ENCODE measurements at regions not wholly inside any gene's neighbourhood (a gene's known extent, or its start where the extent isn't known, plus 50 kb on each side); places are given as distances from the start of the nearest gene placed in this dataset.
A peak's percentile ranks its signal among the peaks of the same experiment; 100 is the strongest.

DNA sequence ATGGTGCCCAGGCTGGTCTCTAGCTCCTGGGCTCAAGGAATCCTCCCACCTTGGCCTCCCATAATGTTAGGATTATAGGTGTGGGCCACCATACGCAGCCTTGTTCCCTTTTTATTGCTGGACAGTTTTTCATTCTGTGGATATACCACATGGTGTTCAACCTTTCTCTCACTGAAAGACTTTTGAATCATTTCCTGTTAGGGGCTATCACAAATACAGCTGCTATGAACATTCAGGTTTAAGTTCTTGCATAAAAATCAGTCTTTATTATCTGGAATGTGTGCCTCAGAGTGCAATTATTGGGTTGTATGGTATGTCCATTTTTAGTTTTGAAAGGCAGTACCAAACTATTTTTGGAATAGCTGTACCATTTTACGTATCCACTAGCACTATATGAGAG lies 647.2 kb downstream of the LIG4 start (continued):
- no peak for TF ChIP-seq TAF1 (IDR thresholded peaks at IDR 0.05; ENCODE audit: low read depth)
- TF ChIP-seq EZH2 (IDR thresholded peaks at IDR 0.05; ENCODE audit: borderline replicate concordance, insufficient read depth, low read length, poor library complexity, severe bottlenecking): no peak

DNA sequence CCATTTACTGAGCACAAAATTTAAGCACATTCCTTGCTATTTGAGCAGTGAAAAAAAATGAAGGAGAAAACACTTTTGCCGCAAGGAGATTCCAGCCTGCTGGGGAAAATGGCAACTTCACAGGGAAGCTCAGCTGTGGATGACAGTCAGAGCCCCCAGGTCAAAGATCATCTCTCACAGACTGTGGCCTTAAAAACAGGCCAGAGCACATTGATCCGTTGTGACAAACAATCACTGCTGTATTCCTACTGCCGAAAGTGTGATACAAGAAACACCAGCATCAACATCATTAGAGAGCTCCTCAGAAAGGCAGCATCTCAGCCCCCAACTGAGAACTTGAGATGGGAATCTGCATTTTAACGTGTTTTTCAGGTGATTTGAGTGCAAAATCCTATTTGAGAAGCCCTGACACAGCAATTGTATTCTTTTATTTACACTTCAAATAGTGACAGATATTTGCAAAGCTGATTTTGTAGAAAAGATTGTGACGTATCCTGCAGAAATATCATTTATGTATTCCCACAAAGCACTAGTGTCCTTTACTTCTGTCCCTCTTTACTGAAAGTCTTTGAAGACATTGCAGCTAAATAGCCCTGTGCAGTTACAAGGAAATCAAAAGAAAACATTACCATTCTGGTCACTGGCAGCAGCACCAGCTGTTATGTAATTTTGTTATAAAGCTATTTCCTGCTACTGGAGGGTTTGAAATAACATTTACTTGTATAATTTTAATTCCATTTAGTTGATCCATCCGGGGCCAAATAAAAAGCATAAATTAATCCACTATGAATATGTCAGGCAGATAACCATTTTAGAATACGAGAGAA lies 652.0 kb downstream of the LIG4 start:
- Histone ChIP-seq H3K9ac (ENCODE audit: low read length) (no peak overlapping the region), H3K27ac (ENCODE audit: low read length) (no peak overlapping the region), H3K9me2 (ENCODE audit: insufficient read depth, low read length) (no peaks in the 10 kb centered on the region), H3K4me2 (ENCODE audit: low read length) (peak overlapping the region; percentile 55), H3K79me2 (replicated peaks; ENCODE audit: insufficient read depth, low read length) (no peaks in the 10 kb centered on the region), H3K27me3 (ENCODE audit: insufficient read depth, low read depth, low read length) (no peaks in the 10 kb centered on the region), H4K20me1 (ENCODE audit: insufficient read depth) (no peaks in the 10 kb centered on the region), H3K9me3 (ENCODE audit: low read length) (no peaks in the 10 kb centered on the region), H3K4me3 (ENCODE audit: low read length) (peak overlapping the region; percentile 48), H3F3A (ENCODE audit: insufficient read depth, low read length, poor library complexity, severe bottlenecking) (peaks cover 10% of the 10 kb centered on the region), H2AFZ (ENCODE audit: low read depth, low read length) (no peak overlapping the region), H3K36me3 (ENCODE audit: insufficient read depth, low read length) (no peaks in the 10 kb centered on the region)
- TF ChIP-seq POLR2AphosphoS5 (IDR thresholded peaks at IDR 0.05) (peak; percentile 62), TAF1 (IDR thresholded peaks at IDR 0.05; ENCODE audit: low read depth) (no peak), EP300 (conservative IDR thresholded peaks at IDR 0.05; ENCODE audit: poor library complexity, severe bottlenecking) (peak; percentile 30), EZH2 (IDR thresholded peaks at IDR 0.05; ENCODE audit: borderline replicate concordance, insufficient read depth, low read length, poor library complexity, severe bottlenecking) (no peak)

DNA sequence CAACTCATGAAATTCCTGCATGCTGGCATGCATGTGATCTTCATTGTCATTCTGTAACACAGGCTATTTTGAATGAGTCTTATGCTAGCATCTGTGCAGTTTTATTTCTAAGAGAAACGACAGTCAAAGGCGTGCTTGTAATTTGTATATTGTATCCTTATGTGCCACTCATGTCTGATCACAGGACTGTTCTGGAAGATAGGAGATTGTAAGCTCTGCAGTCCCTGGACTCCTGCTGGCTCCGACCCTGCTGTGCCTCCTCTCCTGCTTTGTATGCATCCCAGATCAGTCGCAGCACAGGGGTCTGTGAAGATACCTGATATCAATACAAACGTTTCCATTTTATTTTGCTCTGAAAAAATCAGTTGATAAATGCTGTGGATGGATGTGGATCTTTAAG lies 653.1 kb downstream of the LIG4 start:
- no peak overlapping the region for H2AFZ ChIP-seq (ENCODE audit: low read depth, low read length)
- no peaks in the 10 kb centered on the region for H3K9me3 ChIP-seq (ENCODE audit: low read length)
- peaks cover 10% of the 10 kb centered on the region for H3F3A ChIP-seq (ENCODE audit: insufficient read depth, low read length, poor library complexity, severe bottlenecking)
- H3K27me3 ChIP-seq (ENCODE audit: insufficient read depth, low read depth, low read length): no peaks in the 10 kb centered on the region
- peak; percentile 76 for TF ChIP-seq EP300 (conservative IDR thresholded peaks at IDR 0.05; ENCODE audit: poor library complexity, severe bottlenecking)
- TF ChIP-seq RAD21 (conservative IDR thresholded peaks at IDR 0.05): peak; percentile 14
- TF ChIP-seq, protein P1, sequence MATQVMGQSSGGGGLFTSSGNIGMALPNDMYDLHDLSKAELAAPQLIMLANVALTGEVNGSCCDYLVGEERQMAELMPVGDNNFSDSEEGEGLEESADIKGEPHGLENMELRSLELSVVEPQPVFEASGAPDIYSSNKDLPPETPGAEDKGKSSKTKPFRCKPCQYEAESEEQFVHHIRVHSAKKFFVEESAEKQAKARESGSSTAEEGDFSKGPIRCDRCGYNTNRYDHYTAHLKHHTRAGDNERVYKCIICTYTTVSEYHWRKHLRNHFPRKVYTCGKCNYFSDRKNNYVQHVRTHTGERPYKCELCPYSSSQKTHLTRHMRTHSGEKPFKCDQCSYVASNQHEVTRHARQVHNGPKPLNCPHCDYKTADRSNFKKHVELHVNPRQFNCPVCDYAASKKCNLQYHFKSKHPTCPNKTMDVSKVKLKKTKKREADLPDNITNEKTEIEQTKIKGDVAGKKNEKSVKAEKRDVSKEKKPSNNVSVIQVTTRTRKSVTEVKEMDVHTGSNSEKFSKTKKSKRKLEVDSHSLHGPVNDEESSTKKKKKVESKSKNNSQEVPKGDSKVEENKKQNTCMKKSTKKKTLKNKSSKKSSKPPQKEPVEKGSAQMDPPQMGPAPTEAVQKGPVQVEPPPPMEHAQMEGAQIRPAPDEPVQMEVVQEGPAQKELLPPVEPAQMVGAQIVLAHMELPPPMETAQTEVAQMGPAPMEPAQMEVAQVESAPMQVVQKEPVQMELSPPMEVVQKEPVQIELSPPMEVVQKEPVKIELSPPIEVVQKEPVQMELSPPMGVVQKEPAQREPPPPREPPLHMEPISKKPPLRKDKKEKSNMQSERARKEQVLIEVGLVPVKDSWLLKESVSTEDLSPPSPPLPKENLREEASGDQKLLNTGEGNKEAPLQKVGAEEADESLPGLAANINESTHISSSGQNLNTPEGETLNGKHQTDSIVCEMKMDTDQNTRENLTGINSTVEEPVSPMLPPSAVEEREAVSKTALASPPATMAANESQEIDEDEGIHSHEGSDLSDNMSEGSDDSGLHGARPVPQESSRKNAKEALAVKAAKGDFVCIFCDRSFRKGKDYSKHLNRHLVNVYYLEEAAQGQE (IDR thresholded peaks at IDR 0.05; ENCODE audit: borderline replicate concordance): peak; percentile 33
- peak; percentile 32 for TF ChIP-seq SMC3 (conservative IDR thresholded peaks at IDR 0.05; ENCODE audit: poor library complexity)
- TF ChIP-seq, protein P2, sequence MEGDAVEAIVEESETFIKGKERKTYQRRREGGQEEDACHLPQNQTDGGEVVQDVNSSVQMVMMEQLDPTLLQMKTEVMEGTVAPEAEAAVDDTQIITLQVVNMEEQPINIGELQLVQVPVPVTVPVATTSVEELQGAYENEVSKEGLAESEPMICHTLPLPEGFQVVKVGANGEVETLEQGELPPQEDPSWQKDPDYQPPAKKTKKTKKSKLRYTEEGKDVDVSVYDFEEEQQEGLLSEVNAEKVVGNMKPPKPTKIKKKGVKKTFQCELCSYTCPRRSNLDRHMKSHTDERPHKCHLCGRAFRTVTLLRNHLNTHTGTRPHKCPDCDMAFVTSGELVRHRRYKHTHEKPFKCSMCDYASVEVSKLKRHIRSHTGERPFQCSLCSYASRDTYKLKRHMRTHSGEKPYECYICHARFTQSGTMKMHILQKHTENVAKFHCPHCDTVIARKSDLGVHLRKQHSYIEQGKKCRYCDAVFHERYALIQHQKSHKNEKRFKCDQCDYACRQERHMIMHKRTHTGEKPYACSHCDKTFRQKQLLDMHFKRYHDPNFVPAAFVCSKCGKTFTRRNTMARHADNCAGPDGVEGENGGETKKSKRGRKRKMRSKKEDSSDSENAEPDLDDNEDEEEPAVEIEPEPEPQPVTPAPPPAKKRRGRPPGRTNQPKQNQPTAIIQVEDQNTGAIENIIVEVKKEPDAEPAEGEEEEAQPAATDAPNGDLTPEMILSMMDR (IDR thresholded peaks at IDR 0.05; ENCODE audit: poor library complexity, severe bottlenecking): no peak
- TF ChIP-seq POLR2AphosphoS5 (IDR thresholded peaks at IDR 0.05): peak; percentile 34
- H3K4me2 ChIP-seq (ENCODE audit: low read length): peak overlapping the region; percentile 55
- H3K36me3 ChIP-seq (ENCODE audit: insufficient read depth, low read length): no peaks in the 10 kb centered on the region
- H3K4me3 ChIP-seq (ENCODE audit: low read length): peak overlapping the region; percentile 48
- no peaks in the 10 kb centered on the region for H3K79me2 ChIP-seq (replicated peaks; ENCODE audit: insufficient read depth, low read length)
- peak overlapping the region; percentile 19 for H3K9ac ChIP-seq (ENCODE audit: low read length)
- H3K27ac ChIP-seq (ENCODE audit: low read length): peak overlapping the region; percentile 42
- H4K20me1 ChIP-seq (ENCODE audit: insufficient read depth): no peaks in the 10 kb centered on the region
- no peaks in the 10 kb centered on the region for H3K9me2 ChIP-seq (ENCODE audit: insufficient read depth, low read length)

Data from neural cell (in vitro differentiated cells).